Pons (tissue), 1 donor: ENCODE measurements at regions not wholly inside any gene's neighbourhood (a gene's known extent, or its start where the extent isn't known, plus 50 kb on each side); places are given as distances from the start of the nearest gene placed in this dataset.

Source experiments
- DNase-seq: peaks from one replicate; pipeline ENCODE4 v3.0.0-alpha.2; 2016; ENCODE audit warnings: low spot score

DNA sequence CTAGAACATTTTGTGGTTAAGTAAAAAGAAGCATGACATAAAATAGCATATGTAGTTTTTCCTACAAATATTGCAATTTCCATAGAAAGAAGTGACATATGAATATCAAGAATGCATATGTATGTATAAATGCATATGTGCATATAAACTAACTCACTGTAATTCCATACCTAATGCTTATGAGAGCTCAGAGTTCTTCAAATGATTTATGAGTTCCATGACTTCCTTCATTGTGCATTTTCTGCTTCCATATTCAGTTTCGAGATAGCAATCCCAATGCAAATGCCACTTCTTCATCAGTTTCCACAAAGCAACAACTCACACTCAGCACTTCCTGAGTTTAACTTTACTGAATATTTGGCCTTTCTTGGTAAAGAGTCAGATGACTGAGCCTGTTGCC lies 1744.3 kb upstream of the MIR17HG start:
- DNase-seq, result no peak

DNA sequence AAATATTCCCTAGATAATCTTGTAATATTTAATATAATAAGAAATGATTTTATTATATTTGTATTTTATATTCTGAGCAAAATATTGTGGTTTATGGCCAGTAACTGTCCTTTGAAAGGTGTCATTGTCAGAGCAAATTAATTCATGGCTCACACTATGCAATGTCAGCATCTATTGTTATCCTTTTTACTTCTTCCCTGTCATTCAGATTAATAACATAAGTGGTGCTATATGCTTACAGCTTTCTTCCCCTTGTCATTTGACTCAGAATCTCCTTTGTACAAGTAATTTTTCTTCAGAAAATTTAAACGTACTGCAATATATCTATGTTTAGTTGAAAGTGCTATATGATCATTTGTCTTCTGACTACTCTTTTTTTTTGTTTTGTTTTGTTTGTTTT lies 1738.2 kb upstream of the MIR17HG start:
- no peak for DNase-seq

DNA sequence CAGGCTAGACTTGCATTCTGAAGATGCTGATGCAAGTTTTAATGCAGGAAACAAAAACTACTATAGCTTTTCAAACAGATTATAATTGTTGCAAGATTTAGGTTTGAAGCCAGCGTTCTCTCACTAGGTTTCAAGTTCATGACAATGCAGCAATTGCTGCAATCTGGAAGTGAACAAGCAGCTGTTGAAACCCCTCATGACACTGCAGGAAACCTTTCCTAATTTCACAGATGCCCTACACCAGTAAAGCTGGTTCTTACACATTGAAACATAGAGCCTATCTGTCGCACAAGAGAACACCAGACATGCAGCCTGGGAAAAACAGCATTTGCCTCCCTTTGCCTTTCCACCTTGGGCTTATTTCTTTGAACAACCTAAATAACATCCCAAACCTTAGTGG lies 1737.2 kb upstream of the MIR17HG start:
- no peak for DNase-seq

DNA sequence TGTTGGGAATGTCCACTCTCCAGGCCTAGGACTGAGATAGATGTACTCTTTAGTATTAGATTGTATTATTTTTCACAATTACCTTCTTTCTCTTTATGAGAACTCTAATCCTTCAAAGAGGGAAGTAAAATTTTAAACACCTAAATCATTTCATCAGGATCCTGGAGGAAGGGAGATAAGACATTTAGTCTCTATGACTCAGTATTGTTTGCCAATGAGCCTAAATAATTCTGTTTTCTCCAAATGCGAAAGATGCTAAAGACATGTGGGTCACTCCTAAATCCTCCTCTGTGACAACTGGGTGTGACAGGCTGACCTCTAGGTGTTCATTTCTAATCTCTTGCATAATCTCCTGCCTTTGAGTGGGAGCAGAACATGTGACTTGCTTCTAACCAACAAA lies 1736.6 kb upstream of the MIR17HG start:
- DNase-seq, result no peak

DNA sequence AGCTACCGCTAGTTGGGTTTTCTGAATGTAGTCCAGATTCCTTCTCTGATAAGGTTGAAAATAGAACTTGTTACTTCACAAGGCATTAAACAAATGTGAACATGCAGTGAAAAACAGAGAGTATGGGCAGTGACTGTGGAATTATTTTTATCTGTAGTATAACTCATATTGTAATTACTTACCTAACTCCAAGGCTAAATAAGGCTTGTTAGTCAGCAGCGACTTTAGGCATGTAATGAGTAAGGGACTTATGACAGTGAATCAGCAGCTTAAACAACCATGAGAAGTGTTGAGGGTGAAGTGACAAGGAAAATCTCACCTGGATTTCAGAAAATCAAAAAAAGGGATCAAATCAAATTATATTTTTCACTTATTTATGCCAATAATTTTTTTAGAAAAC lies 1719.5 kb upstream of the MIR17HG start:
- no peak for DNase-seq

DNA sequence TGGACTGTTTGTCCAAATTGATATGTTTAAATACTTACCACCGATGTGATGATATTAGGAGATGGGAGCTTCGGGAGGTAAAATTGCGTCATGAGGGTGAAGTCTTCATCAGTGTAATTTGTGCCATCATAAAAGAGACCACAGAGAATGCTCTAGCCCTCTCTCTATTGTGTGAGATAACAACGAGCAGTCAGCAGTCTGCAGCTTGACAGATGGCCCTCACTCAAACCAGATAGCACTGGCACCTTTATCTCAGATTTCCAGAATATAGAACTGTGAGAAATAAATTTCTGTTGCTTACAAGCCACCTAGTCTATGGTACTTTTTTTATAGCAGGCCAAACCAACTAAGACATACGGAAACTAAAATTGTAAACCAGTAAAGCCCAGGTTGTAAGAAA lies 1718.9 kb upstream of the MIR17HG start:
- DNase-seq, result no peak

DNA sequence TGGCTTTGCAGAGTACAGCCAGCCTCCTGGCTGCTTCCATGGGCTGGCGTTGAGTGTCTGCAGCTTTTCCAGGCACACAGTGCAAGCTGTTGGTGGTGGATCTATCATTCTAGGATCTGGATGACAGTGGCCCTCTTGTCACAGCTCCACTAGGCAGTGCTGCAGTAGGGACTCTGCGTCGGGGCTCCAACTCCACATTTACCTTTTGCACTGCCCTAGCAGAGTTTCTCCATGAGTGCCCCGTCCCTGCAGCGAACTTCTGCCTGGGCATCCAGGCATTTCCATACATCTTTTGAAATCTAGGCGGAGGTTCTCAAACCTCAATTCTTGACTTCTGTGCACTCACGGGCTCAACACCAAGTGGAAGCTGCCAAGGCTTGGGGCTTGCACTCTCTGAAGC lies 1697.3 kb upstream of the MIR17HG start:
- no peak for DNase-seq

DNA sequence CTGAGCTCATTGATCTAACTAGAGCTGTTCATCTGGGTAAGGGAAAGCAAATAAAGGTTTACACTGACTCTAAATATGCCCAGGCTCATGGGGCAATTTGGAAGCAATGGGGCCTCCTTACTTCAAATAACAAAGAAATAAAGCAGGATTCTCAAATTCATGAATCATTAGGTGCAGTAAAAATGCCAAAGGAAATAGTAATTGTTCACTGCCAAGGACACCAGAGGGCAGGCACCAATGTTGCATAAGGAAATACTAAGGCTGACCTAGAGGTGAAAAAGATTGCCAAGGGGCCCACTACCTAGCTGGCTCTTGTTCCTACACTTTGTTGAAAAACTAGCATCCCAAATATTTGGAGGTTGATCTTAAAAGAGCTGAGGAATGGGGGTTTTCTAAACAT lies 1686.7 kb upstream of the MIR17HG start:
- DNase-seq, result no peak

DNA sequence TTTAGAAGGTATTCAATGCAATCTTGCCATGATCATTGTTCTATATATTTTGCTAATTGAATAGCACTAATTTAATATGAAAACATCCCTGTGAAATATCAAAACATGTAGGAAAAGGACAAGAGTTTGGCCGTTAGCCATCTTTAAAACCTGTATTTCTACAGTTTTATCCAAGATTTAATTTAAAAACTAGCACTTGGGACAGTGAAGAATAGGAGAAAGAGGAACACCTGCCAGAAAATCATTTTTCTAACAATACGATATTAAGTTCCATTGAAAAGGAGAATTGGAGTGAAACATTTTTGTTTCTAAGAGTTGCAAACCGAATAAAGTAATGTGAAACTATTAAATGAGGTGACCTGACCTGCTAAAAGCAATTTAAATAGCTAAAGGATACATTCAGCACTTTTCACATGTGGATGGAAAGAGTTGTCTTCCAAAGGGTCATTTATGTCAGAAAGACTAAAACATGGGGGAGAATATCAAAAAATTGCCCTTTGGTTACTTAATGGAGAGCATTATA lies 1673.6 kb upstream of the MIR17HG start:
- no peak for DNase-seq

DNA sequence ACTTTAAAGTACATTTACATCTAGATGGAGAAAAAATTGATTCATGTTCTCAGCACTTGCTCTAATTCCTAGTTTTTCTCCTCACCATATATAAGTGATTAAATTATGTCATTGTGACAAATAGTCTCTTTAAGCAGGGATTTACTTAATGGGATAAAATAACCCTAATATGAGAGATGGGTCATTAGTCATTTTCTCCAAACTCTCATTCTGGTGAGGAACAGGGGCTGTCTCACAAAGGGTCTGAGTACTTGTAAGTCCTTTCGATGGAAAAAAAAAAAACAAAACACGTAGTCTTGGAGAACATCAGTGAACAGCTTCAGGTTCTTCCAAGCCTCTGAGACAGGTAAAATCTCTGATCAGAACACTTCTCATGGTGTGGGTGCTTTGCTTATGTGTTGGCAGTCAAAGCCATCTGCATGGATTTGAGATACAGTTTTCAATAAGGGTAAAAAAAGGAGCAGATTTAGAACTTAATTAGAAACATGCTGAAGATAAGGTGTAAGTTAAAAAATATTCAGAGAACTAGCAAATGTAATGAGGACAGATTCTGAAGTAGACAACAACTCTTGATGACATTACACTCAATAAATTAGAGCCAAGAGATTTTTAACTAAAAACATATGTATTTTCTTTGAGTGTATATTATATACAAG lies 1668.9 kb upstream of the MIR17HG start:
- DNase-seq, result no peak

DNA sequence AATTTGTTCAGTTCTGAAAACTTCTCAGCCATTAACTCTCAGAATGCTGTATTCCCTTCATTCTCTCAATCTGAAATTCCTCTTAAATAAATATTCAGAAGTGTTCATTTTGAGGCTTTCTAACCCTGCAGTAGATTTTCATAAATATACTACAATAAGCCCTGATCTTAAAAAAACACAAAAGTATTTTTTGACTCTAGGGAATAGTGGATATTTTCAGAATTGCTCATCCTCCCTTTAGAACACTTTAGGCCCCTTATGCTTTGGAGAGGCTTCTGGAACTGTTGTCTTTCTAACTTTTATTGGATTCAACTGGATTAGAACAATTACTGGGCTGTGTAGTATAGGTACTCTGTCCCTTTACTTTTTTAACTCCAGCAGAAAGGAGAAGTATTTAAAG lies 1662.6 kb upstream of the MIR17HG start:
- no peak for DNase-seq

DNA sequence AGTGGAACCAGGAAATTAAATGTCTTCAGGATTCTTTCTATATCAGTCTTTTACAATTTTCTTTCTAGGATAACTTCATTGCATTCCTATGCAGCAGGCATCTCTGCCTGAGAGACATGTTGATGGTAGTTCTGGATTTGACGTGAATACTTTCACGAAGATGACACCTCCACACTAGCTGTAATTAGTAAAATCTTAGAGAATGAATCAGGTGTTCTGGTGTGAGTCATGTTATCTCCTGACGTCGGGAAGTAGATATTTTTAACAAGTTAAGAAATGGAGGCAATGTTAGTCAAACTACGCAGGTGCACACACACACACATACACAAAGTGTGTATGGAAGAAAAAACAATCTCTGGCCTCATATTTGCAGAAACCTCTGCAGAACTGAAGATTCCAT lies 1661.3 kb upstream of the MIR17HG start:
- no peak for DNase-seq

DNA sequence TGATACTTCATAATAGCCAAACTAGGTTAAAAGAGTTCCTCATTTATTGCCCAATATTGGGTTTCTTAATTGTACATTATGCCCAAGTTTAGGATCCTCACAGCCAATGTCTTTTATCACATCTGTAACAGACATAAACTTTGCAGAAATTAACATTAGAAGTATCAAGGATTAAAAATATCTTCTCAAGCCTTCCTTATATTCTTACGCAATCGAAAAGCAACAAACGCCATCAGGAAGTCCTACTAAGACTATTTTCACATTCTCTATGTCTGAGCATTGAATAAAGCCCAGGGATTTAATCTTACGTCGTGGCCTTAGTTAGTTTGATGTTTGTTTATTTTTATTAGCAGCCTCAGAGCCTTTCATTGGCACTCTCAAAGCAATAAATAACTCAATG lies 1660.4 kb upstream of the MIR17HG start:
- DNase-seq, result no peak

DNA sequence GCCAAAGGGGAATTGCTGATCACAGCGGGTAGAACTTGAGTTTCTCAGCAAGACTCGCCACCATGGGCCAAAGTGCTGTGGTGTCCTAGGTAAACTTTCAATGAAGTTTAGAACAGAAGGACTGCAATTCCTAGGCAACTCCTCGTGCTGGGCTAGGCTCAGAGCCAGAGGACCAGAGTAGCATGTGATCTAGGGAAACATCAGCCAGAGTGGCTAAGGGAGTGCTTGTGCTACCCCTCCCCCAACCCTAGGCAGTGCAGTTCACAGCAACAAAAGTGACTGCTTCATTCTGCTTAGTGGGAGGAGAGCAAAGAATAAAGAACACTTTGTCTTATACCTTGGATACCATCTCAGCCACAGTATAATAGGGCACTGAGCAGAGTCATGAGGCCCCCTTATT lies 1658.6 kb upstream of the MIR17HG start:
- peak; percentile 86 for DNase-seq

DNA sequence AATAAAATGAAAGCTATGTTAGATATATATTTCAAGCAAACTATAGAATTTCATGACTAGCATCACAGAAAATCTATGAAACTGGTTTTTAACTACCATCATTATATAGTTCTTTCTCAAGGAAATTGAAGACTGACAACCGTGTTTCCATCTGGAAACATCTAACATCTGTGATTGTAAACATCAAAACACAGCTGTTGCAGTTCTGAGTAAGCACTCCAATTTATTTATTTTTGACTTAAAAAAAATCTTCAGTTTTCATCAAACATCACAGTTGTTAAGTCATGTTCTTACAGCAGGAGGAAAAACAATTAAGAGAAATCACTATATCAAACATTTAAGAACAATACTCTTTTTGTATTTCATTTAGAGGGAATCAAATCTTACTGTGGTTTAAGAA lies 1653.0 kb upstream of the MIR17HG start:
- no peak for DNase-seq

DNA sequence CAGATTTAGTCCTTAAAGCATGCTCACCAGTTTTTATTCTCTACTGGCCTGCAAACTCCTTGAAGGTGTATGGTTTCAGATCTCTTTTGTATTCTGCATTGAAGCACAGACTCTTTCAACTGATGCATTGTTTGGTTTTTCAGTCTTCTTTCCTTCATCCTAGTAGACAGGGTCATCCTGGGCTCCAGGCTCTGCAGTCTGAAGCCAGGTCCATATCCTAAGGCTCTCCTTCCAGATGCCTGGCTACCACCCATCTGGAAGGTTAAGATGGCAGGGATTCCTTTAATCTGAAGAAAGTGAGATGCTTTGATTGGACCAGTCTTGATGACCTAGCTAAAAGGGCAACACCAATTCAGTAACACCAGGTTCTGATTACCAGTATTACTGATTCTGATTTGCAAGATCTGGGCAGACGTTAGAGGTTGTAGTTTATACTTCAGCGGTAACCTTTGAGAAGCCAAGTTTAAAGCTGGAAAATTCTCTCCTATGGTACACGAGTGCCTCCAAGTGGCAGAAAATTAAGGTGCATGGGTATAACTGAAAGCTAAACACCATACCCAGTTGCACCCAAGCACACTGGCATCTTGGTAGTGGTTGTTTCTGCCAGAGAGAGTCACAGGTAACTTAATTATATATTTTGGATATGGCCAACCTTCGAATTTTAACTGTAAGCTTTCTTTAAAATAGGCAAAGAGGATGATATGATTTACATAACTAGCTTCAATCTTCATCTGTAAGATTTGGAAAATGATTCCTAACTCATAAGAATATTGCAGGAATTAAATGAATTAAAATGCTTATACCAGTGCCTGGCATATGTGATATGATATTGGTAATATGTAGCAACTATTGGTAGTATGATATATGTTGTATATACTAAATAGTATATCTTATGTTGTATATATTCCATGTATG lies 1651.9 kb upstream of the MIR17HG start:
- DNase-seq, result peak; percentile 62

DNA sequence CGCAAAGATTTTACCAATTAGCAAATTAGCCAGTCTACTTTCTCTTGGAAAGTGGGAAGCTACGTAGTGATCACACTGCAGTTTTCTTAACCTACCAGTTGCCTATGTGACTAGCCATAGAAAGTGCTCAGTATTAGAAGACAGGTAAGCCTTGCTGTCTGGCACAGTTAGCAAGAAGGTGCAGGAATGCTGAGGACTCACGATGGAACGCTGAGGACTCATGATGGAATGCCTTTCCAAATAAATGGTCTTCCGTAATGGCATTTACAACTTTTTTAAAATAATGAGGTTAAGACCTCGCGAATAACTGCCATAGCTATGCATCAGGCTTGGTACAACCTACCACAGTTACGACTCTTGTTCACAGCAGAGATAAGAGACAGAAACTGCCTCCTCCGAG lies 1645.6 kb upstream of the MIR17HG start:
- no peak for DNase-seq

DNA sequence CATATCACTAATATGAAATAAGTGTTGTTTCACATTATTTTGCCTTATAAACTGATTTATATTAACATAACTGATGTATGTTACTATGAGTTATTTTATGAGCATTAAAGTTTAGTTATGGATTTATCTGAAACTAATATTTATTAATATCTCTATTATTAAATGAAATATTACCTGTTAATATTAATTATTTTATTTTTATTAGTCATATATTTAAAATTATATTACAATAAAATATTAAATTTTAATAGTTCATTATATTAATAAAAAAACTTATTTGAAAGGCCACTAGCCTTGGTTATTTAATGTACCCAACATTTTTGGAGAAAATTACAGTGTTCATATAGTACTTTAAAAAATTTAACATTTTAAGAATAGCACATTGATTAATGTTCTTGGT lies 1643.4 kb upstream of the MIR17HG start:
- DNase-seq, result no peak

DNA sequence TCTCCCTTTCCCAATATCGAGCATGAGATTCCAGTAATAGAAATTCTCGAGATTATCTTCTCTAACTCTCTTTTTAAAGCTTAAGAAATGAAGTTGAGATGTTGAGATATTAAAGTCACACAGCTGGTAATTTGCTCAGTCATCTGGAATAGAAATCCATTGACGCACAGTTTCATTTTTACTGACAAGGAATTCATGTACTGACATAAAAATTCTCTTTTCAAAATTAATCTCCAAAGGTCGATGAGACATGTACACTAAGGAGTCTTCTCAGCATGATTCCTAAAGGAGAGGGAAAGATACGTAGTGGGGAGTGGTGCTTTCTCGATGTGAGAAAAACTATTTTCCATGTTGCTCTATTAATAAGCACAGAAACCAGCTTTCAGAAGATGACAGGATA lies 1639.5 kb upstream of the MIR17HG start:
- DNase-seq, result no peak

DNA sequence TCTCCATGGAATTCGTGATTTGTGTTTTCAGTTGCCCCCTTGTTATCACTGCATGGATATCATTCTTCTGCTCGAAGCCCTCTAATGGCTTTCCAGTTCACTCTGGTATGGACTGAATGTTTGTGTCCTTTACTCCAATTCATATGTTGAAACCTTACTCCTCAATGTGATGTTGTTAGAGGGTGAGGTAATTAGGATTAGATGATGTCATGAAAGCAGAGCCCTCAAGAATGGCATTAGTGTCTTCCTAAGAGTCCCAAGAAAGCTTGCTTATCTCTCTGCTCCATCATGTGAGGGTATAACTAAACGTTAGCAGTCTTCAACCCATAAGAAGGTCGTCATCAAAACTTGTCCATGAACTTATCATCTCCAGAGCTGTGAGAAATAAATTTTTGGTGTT lies 1626.3 kb upstream of the MIR17HG start:
- DNase-seq, result no peak

DNA sequence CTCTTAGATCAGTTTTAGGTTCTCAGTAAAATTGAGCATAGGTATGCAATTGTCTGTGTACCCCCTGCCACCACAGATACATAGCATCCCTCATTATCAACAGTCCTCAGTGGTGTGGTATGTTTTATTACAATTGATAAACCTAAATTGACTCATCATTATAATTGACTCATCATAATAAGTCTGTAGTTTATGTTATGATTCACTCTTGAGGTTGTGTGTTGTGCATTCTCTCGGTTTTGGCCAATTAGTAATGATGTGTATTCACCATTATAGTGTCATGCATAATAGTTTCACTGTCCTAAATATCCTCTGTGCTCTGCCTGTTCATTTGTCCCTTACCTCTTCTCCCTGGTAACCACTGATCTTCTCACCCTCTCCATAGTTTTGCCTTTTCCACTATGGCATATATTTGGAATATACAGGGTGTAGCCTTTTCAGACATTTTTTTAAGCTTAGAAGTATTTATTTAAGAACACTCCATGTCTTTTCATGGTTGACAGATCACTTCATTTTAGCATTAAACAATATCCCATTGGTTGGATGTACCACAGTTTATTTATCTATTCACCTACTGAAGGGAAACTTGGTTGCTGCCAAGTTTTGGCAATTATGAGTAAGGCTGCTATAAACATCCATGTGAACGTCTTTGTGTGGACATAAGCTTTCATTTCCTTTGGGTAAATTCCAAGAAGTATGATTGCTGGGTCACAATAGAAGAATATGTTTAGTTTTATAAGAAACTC lies 1620.6 kb upstream of the MIR17HG start:
- no peak for DNase-seq

DNA sequence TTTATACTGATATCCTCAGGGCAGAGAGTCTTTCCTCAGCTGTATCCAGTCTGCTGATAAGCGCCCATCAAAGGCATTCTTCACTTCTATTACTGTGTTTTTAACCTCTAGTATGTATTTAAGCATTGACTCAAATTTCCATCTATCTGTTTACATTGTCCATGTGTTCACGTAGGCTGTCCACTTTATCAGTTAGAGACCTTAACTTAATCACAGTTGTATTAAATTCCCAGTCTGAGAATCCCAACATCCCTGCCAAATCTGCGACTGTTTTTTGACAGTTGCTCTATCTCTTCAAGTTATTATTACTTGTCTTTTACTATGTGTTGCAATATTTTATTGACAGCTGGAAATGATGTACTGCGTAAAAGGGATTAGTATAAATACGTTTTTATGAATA lies 1613.7 kb upstream of the MIR17HG start:
- no peak for DNase-seq

DNA sequence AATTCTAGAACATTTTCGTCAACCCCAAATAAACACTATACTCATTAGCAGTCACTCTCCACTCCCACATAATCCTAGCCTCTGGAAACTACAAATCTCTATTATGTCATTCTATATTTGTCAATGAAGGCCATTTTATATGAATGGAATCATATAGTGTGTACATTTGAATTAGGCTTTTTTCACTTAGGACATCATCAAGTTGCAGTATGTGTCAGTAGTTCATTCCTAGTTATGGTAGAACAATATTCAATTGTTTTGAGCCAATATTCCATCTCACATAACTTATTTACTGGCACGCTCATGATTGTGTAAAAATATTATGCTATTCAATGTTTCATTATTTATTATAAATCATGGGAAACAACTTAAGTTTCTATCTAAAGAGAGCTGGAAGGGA lies 1610.4 kb upstream of the MIR17HG start:
- DNase-seq, result no peak
